IMR-90 (cell line): ENCODE measurements at regions not wholly inside any gene's neighbourhood (a gene's known extent, or its start where the extent isn't known, plus 50 kb on each side); places are given as distances from the start of the nearest gene placed in this dataset.

ENCODE experiments used
- ATAC-seq: fragments of 200-7000 bp; cut with Tn5 transposase; 2 replicates; pipeline ENCODE4 v1.9.1; 2020; ENCODE audit warnings: low read depth, mild to moderate bottlenecking, moderate library complexity
- BruUV-seq: library from RNA; stranded (reverse); fragments of 400-500 nt; replicated peaks from 2 replicates; lab custom pipeline; 2021; lab: Mats Ljungman, UMichigan
- CTCF ChIA-PET: fragments of 300-600 bp; formaldehyde crosslinking; extraction: SDS; loops from one replicate; lab custom pipeline; 2021; ENCODE audit warnings: antibody characterized with exemption; lab: Yijun Ruan, JAX
- POLR2A ChIA-PET: fragments of 300-600 bp; sonication (Branson Sonifier 250); formaldehyde crosslinking; loops from one replicate; lab custom pipeline; 2022; ENCODE audit warnings: antibody characterized with exemption; ENCODE audit not compliant: unreplicated experiment; lab: Charles Lee
- DNase-seq: peaks from one replicate; pipeline ENCODE4 v3.0.0; 2013
- H2AFZ ChIP-seq: replicated peaks from 2 replicates; pipeline ENCODE3; 2013; ENCODE audit warnings: low read length, mild to moderate bottlenecking; ENCODE audit not compliant: poor library complexity
- H2AK5ac ChIP-seq: 2 replicates; pipeline ENCODE4 v1.6.1; 2013; ENCODE audit warnings: low read depth, low read length, inconsistent platforms
- H2AK9ac ChIP-seq: replicated peaks from 2 replicates; pipeline ENCODE3; 2013; ENCODE audit warnings: mild to moderate bottlenecking, low read depth, low read length, moderate library complexity; ENCODE audit not compliant: poor library complexity
- H2BK120ac ChIP-seq: 2 replicates; pipeline ENCODE4 v1.6.1; 2013; ENCODE audit warnings: low read depth, low read length, inconsistent platforms
- H2BK15ac ChIP-seq: 3 replicates; pipeline ENCODE4 v1.6.1; 2013; ENCODE audit warnings: low read depth, low read length, inconsistent platforms
- H2BK20ac ChIP-seq: 2 replicates; pipeline ENCODE4 v1.6.1; 2013; ENCODE audit warnings: low read depth, mild to moderate bottlenecking, inconsistent platforms, low read length, moderate library complexity
- H2BK5ac ChIP-seq: 2 replicates; pipeline ENCODE4 v1.6.1; 2013; ENCODE audit warnings: mild to moderate bottlenecking, low read depth, low read length, inconsistent platforms; ENCODE audit not compliant: poor library complexity, severe bottlenecking
- H3K14ac ChIP-seq: replicated peaks from 2 replicates; pipeline ENCODE4 v1.6.1; 2013; ENCODE audit warnings: low read depth, low read length, inconsistent platforms
- H3K18ac ChIP-seq: 2 replicates; pipeline ENCODE4 v1.6.1; 2013; ENCODE audit warnings: low read depth, low read length, control low read depth
- H3K23ac ChIP-seq: 2 replicates; pipeline ENCODE4 v1.6.1; 2013; ENCODE audit warnings: low read depth, low read length, inconsistent platforms
- H3K27ac ChIP-seq: 2 replicates; pipeline ENCODE4 v1.5.1; 2013; ENCODE audit warnings: mild to moderate bottlenecking, control low read depth, low read length; ENCODE audit not compliant: insufficient read depth
- H3K27me3 ChIP-seq: 2 replicates; pipeline ENCODE4 v1.6.1; 2013; ENCODE audit warnings: low read length; ENCODE audit not compliant: control insufficient read depth, insufficient read depth
- H3K36me3 ChIP-seq: 2 replicates; pipeline ENCODE4 v1.6.1; 2013; ENCODE audit warnings: low read length, mixed read lengths; ENCODE audit not compliant: control insufficient read depth, insufficient read depth
- H3K4ac ChIP-seq: 2 replicates; pipeline ENCODE4 v1.6.1; 2013; ENCODE audit warnings: low read depth, low read length, inconsistent platforms
- H3K4me1 ChIP-seq: 2 replicates; pipeline ENCODE4 v1.6.1; 2013; ENCODE audit warnings: low read length, mixed read lengths; ENCODE audit not compliant: control insufficient read depth, insufficient read depth
- H3K4me2 ChIP-seq: 2 replicates; pipeline ENCODE4 v1.6.1; 2013; ENCODE audit warnings: low read depth, mild to moderate bottlenecking, control low read depth, low read length, moderate library complexity
- H3K4me3 ChIP-seq: 2 replicates; pipeline ENCODE4 v1.5.1; 2013; ENCODE audit warnings: low read depth, mild to moderate bottlenecking, control low read depth, low read length, moderate library complexity; ENCODE audit not compliant: insufficient read depth
- H3K56ac ChIP-seq: 2 replicates; pipeline ENCODE4 v1.6.1; 2013; ENCODE audit warnings: low read length, inconsistent platforms; ENCODE audit not compliant: insufficient read depth; ENCODE audit errors: extremely low read depth
- H3K79me1 ChIP-seq, 2 experiments: 2 replicates each; pipeline ENCODE4 v1.6.1; 2013; ENCODE audit warnings: low read length in 2 of 2, inconsistent platforms in 1 of 2, low read depth in 1 of 2
- H3K9ac ChIP-seq: 2 replicates; pipeline ENCODE4 v1.6.1; 2013; ENCODE audit warnings: low read depth, low read length, control low read depth
- H3K9me1 ChIP-seq: 2 replicates; pipeline ENCODE4 v1.6.1; 2013; ENCODE audit warnings: low read length, inconsistent platforms; ENCODE audit not compliant: insufficient read depth
- H3K9me3 ChIP-seq: 2 replicates; pipeline ENCODE4 v1.6.1; 2013; ENCODE audit warnings: low read length; ENCODE audit not compliant: control insufficient read depth, insufficient read depth
- H4K20me1 ChIP-seq: 2 replicates; pipeline ENCODE4 v1.6.1; 2013; ENCODE audit warnings: low read length, inconsistent platforms; ENCODE audit not compliant: insufficient read depth
- H4K5ac ChIP-seq: 2 replicates; pipeline ENCODE4 v1.6.1; 2013; ENCODE audit warnings: mild to moderate bottlenecking, low read depth, low read length, control low read depth
- H4K8ac ChIP-seq, 2 experiments: 2 replicates each; pipeline ENCODE4 v1.6.1; 2013; ENCODE audit warnings: low read depth in 2 of 2, low read length in 2 of 2, control low read depth in 1 of 2, inconsistent platforms in 1 of 2
- H4K91ac ChIP-seq: 2 replicates; pipeline ENCODE4 v1.6.1; 2013; ENCODE audit warnings: low read depth, low read length, inconsistent platforms; ENCODE audit not compliant: insufficient read depth
- RAD21 ChIP-seq: IDR thresholded peaks from 2 replicates; pipeline ENCODE4 v1.6.1; 2012; ENCODE audit warnings: low read length, improper control_type of control experiment
- WGBS, 2 experiments: methylation state at CpG; one replicate each; pipeline versions ENCODE4 v1.1.5 to v1.1.7; 2013; ENCODE audit warnings: missing lambda C conversion rate in 2 of 2; ENCODE audit not compliant: insufficient read length in 1 of 2; ENCODE audit errors: extremely low coverage in 2 of 2; 5-methylcytosine and 5-hydroxymethylcytosine counted together
- dilution Hi-C: fragments of 300-500 bp; cut with HindIII; formaldehyde crosslinking; loops from one replicate; pipeline ENCODE4 v1.14.3; 2018; ENCODE audit warnings: low sequenced_read_pairs; ENCODE audit not compliant: unreplicated experiment
- in situ Hi-C: fragments of 300-500 bp; cut with MboI; formaldehyde crosslinking; loops from 3 replicates; pipeline ENCODE4 v1.14.3; 2019; ENCODE audit warnings: low sequenced_read_pairs, inconsistent platforms, mixed read lengths
- intact Hi-C: fragments of 100-400 bp; cut with micrococcal nuclease; formaldehyde crosslinking; loops from 2 replicates; pipeline ENCODE4 v1.10.0; 2022

DNA sequence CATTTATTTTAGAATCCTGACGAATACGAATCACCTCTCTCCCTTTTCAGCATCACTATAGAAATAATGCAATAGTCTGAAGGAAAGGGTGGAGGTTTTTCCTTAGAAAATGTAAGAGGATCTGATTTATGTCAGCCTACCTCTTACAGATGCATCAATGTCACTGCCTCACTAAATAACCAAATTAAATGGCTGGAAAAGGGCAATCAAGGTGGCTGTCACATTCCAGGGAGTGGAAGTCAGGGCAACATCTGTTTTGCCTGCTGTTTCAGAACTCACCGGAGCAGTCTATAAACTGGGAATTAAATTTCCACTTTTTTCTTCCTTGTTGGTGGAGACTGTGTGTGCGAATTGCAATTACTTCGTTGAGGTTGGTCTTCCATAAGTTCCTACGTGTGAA is 299.3 kb upstream of the PDZRN3 start:
- no peak overlapping the region for H2BK15ac ChIP-seq
- no peaks in the 10 kb centered on the region for H3K79me1 ChIP-seq
- no peak for TF ChIP-seq RAD21
- no peak overlapping the region for H2BK120ac ChIP-seq
- intact Hi-C loops: no loop called here
- in situ Hi-C loops: no loop called here
- no peak overlapping the region for H3K18ac ChIP-seq
- no peak overlapping the region for H3K9ac ChIP-seq
- H3K56ac ChIP-seq: no peak overlapping the region
- no CpG with 5 or more reads among the region's 6 CpGs for WGBS, 2 experiments
- no peaks in the 10 kb centered on the region for H3K4me1 ChIP-seq
- H3K9me3 ChIP-seq: no peaks in the 10 kb centered on the region
- no peaks in the 10 kb centered on the region for H4K20me1 ChIP-seq
- no peak overlapping the region for H2BK5ac ChIP-seq
- BruUV-seq: no TSS peak
- H3K4me2 ChIP-seq: no peak overlapping the region
- DNase-seq: no peak
- H2BK20ac ChIP-seq: no peak overlapping the region
- H3K4ac ChIP-seq: no peak overlapping the region
- no peak overlapping the region for H2AK5ac ChIP-seq
- H3K27me3 ChIP-seq: no peaks in the 10 kb centered on the region
- no peak for ATAC-seq
- no peak overlapping the region for H3K23ac ChIP-seq
- no peak overlapping the region for H4K5ac ChIP-seq
- dilution Hi-C loops: no loop called here
- no peak overlapping the region for H4K91ac ChIP-seq
- H3K27ac ChIP-seq: no peak overlapping the region
- H2AFZ ChIP-seq: no peak overlapping the region
- no peaks in the 10 kb centered on the region for H3K36me3 ChIP-seq
- no peak overlapping the region for H3K4me3 ChIP-seq
- no peak overlapping the region for H4K8ac ChIP-seq
- ChIA-PET POLR2A (no interaction called here), CTCF (no interaction called here)
- no peak overlapping the region for H2AK9ac ChIP-seq
- no peaks in the 10 kb centered on the region for H3K9me1 ChIP-seq
- no peak overlapping the region for H3K14ac ChIP-seq
